ENCODE measurements at regions not wholly inside any gene's neighbourhood (a gene's known extent, or its start where the extent isn't known, plus 50 kb on each side); places are given as distances from the start of the nearest gene placed in this dataset.
"Not testable (repeated sequence)": the region's sequence is repeated elsewhere in the genome, so short reads cannot be mapped to it uniquely, and the experiment has no call there.

GRCh38 chr2:89834306-89834705 is 1142.8 kb downstream of the RPIA start:
- no peak for DNase-seq

GRCh38 chr2:89836326-89836725 is 1144.9 kb downstream of the RPIA start:
- not testable (repeated sequence) for DNase-seq

- no peak for DNase-seq
Measured at GRCh38 chr2:89837962-89838625, 1146.6 kb downstream of the RPIA start.

- DNase-seq: not testable (repeated sequence)
Measured at GRCh38 chr2:89840175-89840574, 1148.7 kb downstream of the RPIA start.

- DNase-seq: not testable (repeated sequence)
Measured at GRCh38 chr2:89840781-89841475, 1149.5 kb downstream of the RPIA start.

- DNase-seq: no peak
Measured at GRCh38 chr2:89841476-89841840, 1150.0 kb downstream of the RPIA start.

GRCh38 chr2:89842180-89842908 is 1150.9 kb downstream of the RPIA start:
- DNase-seq: no peak

GRCh38 chr2:89844221-89844943 is 1152.9 kb downstream of the RPIA start:
- no peak for DNase-seq

GRCh38 chr2:89845532-89845931 is 1154.1 kb downstream of the RPIA start:
- DNase-seq: no peak

- DNase-seq: no peak
Measured at GRCh38 chr2:89848114-89848513, 1156.6 kb downstream of the RPIA start.

GRCh38 chr2:89848763-89849368 is 1157.4 kb downstream of the RPIA start:
- DNase-seq: no peak

GRCh38 chr2:89849731-89850130 is 1158.3 kb downstream of the RPIA start:
- DNase-seq: no peak

GRCh38 chr2:89850481-89850880 is 1159.0 kb downstream of the RPIA start:
- no peak for DNase-seq

GRCh38 chr2:89850881-89851582 is 1159.6 kb downstream of the RPIA start:
- DNase-seq: no peak

GRCh38 chr2:89851583-89851905 is 1160.1 kb downstream of the RPIA start:
- no peak for DNase-seq

- DNase-seq: not testable (repeated sequence)
Measured at GRCh38 chr2:89853427-89853826, 1162.0 kb downstream of the RPIA start.

- DNase-seq: not testable (repeated sequence)
Measured at GRCh38 chr2:89855752-89856151, 1164.3 kb downstream of the RPIA start.

- not testable (repeated sequence) for DNase-seq
Measured at GRCh38 chr2:89856305-89856704, 1164.8 kb downstream of the RPIA start.

- not testable (repeated sequence) for DNase-seq
Measured at GRCh38 chr2:89862164-89862563, 1170.7 kb downstream of the RPIA start.

- not testable (repeated sequence) for DNase-seq
Measured at GRCh38 chr2:89863209-89863608, 1171.7 kb downstream of the RPIA start.

GRCh38 chr2:89874810-89875595 is 1183.5 kb downstream of the RPIA start:
- not testable (repeated sequence) for DNase-seq
